Astrocyte (in vitro differentiated cells and primary cell): ENCODE measurements at regions not wholly inside any gene's neighbourhood (a gene's known extent, or its start where the extent isn't known, plus 50 kb on each side); places are given as distances from the start of the nearest gene placed in this dataset.

Experiments
- DNase-seq: peaks from one replicate; pipeline ENCODE4 v3.0.0-alpha.2; 2010; ENCODE audit warnings: low read depth
- FAIRE-seq: peaks from 2 replicates; lab custom pipeline; 2011; peaks lifted over from hg19 to GRCh38; lab: Jason Lieb, UNC
- H2AFZ ChIP-seq: 2 replicates; pipeline ENCODE4 v1.6.0; 2012; ENCODE audit warnings: low read depth, low read length, inconsistent platforms
- H3K27ac ChIP-seq: 2 replicates; pipeline ENCODE4 v1.5.1; 2011; ENCODE audit warnings: low read depth, low read length, inconsistent platforms
- H3K27me3 ChIP-seq: 2 replicates; pipeline ENCODE4 v1.6.0; 2011; ENCODE audit warnings: low read length, inconsistent platforms; ENCODE audit not compliant: insufficient read depth
- H3K36me3 ChIP-seq: 2 replicates; pipeline ENCODE4 v1.5.1; 2011; ENCODE audit warnings: low read length, inconsistent platforms; ENCODE audit not compliant: insufficient read depth
- H3K4me1 ChIP-seq: 2 replicates; pipeline ENCODE4 v1.5.1; 2011; ENCODE audit warnings: low read length, inconsistent platforms; ENCODE audit not compliant: insufficient read depth
- H3K4me2 ChIP-seq: 2 replicates; pipeline ENCODE4 v1.6.0; 2012; ENCODE audit warnings: low read length, inconsistent platforms
- H3K4me3 ChIP-seq: 2 replicates; pipeline ENCODE4 v1.5.1; 2011; ENCODE audit warnings: low read depth, mild to moderate bottlenecking, low read length, inconsistent platforms; ENCODE audit not compliant: insufficient read depth
- H3K79me2 ChIP-seq: 2 replicates; pipeline ENCODE4 v1.6.0; 2012; ENCODE audit warnings: mild to moderate bottlenecking, low read length, inconsistent platforms; ENCODE audit not compliant: insufficient read depth
- H3K9ac ChIP-seq: 2 replicates; pipeline ENCODE4 v1.6.0; 2012; ENCODE audit warnings: mild to moderate bottlenecking, low read length, inconsistent platforms
- H3K9me3 ChIP-seq: 2 replicates; pipeline ENCODE4 v1.5.1; 2012; ENCODE audit warnings: low read depth, mild to moderate bottlenecking, low read length, inconsistent platforms; ENCODE audit not compliant: insufficient read depth
- H4K20me1 ChIP-seq: 2 replicates; pipeline ENCODE4 v1.6.0; 2012; ENCODE audit warnings: low read length, inconsistent platforms; ENCODE audit not compliant: insufficient read depth
- H3K27ac Mint-ChIP-seq: one replicate; pipeline ENCODE4 v1.8.0; 2021; ENCODE audit warnings: mild to moderate bottlenecking, mixed read lengths; ENCODE audit not compliant: unreplicated experiment
- H3K27me3 Mint-ChIP-seq: one replicate; pipeline ENCODE4 v1.8.0; 2021; ENCODE audit warnings: low read depth, mixed read lengths; ENCODE audit not compliant: unreplicated experiment
- H3K36me3 Mint-ChIP-seq: one replicate; pipeline ENCODE4 v1.8.0; 2021; ENCODE audit warnings: low read depth, mixed read lengths; ENCODE audit not compliant: unreplicated experiment
- H3K4me1 Mint-ChIP-seq: one replicate; pipeline ENCODE4 v1.8.0; 2021; ENCODE audit warnings: low read depth, mixed read lengths; ENCODE audit not compliant: unreplicated experiment
- H3K4me3 Mint-ChIP-seq: one replicate; pipeline ENCODE4 v1.8.0; 2021; ENCODE audit warnings: mild to moderate bottlenecking, moderate library complexity, mixed read lengths; ENCODE audit not compliant: unreplicated experiment
- H3K9me3 Mint-ChIP-seq: one replicate; pipeline ENCODE4 v1.8.0; 2021; ENCODE audit warnings: mild to moderate bottlenecking, mixed read lengths; ENCODE audit not compliant: unreplicated experiment
- EZH2 ChIP-seq: IDR thresholded peaks from 2 replicates; pipeline ENCODE4 v1.6.1; 2012; ENCODE audit warnings: mild to moderate bottlenecking, low read length, inconsistent platforms; ENCODE audit not compliant: insufficient read depth
- TF ChIP-seq, protein P1 (sequence below): IDR thresholded peaks from 2 replicates; pipeline ENCODE4 v1.5.1; 2011; ENCODE audit warnings: low read depth, mild to moderate bottlenecking, inconsistent platforms, low read length, moderate library complexity; ENCODE audit not compliant: insufficient read depth

- no peak overlapping the region for H3K4me3 Mint-ChIP-seq
- Histone ChIP-seq H3K4me1 (no peaks in the 10 kb centered on the region), H3K27ac (no peak overlapping the region), H3K36me3 (no peaks in the 10 kb centered on the region), H3K9ac (no peak overlapping the region), H3K79me2 (no peaks in the 10 kb centered on the region), H3K9me3 (no peaks in the 10 kb centered on the region), H4K20me1 (no peaks in the 10 kb centered on the region), H2AFZ (no peak overlapping the region), H3K4me2 (no peak overlapping the region), H3K27me3 (no peaks in the 10 kb centered on the region), H3K4me3 (no peak overlapping the region)
- H3K9me3 Mint-ChIP-seq: peaks cover 6% of the 10 kb centered on the region
- no peaks in the 10 kb centered on the region for H3K4me1 Mint-ChIP-seq
- TF ChIP-seq, protein P1, sequence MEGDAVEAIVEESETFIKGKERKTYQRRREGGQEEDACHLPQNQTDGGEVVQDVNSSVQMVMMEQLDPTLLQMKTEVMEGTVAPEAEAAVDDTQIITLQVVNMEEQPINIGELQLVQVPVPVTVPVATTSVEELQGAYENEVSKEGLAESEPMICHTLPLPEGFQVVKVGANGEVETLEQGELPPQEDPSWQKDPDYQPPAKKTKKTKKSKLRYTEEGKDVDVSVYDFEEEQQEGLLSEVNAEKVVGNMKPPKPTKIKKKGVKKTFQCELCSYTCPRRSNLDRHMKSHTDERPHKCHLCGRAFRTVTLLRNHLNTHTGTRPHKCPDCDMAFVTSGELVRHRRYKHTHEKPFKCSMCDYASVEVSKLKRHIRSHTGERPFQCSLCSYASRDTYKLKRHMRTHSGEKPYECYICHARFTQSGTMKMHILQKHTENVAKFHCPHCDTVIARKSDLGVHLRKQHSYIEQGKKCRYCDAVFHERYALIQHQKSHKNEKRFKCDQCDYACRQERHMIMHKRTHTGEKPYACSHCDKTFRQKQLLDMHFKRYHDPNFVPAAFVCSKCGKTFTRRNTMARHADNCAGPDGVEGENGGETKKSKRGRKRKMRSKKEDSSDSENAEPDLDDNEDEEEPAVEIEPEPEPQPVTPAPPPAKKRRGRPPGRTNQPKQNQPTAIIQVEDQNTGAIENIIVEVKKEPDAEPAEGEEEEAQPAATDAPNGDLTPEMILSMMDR: no peak
- TF ChIP-seq EZH2: no peak
- no peak overlapping the region for H3K27ac Mint-ChIP-seq
- no peaks in the 10 kb centered on the region for H3K27me3 Mint-ChIP-seq
- DNase-seq (no peak), FAIRE-seq (no peak)
- peaks cover 2% of the 10 kb centered on the region for H3K36me3 Mint-ChIP-seq
These were observed 477.9 kb upstream of the NECTIN3 start for GRCh38 chr3:110593749-110594148.

DNA sequence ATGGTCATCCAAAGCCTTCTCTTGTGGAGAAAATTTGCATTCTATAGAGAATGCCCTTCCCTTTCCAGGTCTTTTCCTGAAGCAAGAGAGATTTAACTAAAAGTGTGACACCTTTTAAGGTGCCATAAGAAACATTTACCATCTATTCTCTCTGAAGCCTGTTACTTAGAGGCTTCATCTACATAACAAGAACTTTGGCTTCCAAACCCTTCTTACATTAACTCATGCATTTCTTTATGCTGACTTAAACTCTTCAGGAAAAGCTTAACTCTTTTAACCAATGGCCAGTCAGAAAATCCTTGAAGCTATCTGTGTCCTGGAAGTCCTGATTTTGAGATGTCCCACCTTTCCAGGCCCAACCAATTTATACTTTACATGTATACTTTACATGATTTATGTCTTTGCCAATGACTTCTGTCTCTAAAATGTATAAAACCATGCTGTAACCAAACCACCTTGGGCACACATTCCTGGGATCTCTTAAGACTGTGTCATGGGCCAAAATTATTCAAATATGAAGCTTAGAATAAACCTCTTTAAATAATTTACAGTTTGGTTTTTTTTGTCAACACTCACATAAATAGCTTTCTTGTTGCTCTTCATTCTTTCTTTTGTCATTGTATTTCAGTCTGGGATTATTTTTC lies 472.6 kb upstream of the NECTIN3 start:
- Histone ChIP-seq H3K36me3 (no peaks in the 10 kb centered on the region), H3K27me3 (no peaks in the 10 kb centered on the region), H3K4me1 (no peaks in the 10 kb centered on the region), H3K79me2 (no peaks in the 10 kb centered on the region), H3K9me3 (no peaks in the 10 kb centered on the region), H3K4me2 (no peak overlapping the region), H2AFZ (no peak overlapping the region), H4K20me1 (no peaks in the 10 kb centered on the region), H3K27ac (no peak overlapping the region), H3K4me3 (no peak overlapping the region), H3K9ac (no peak overlapping the region)
- no peaks in the 10 kb centered on the region for H3K27me3 Mint-ChIP-seq
- TF ChIP-seq, protein P1: no peak
- no peak for TF ChIP-seq EZH2
- H3K36me3 Mint-ChIP-seq: peaks cover 2% of the 10 kb centered on the region
- FAIRE-seq (no peak), DNase-seq (peak; percentile 65)
- no peak overlapping the region for H3K27ac Mint-ChIP-seq
- H3K4me1 Mint-ChIP-seq: peaks cover 7% of the 10 kb centered on the region
- H3K9me3 Mint-ChIP-seq: peaks cover 6% of the 10 kb centered on the region
- no peak overlapping the region for H3K4me3 Mint-ChIP-seq

DNA sequence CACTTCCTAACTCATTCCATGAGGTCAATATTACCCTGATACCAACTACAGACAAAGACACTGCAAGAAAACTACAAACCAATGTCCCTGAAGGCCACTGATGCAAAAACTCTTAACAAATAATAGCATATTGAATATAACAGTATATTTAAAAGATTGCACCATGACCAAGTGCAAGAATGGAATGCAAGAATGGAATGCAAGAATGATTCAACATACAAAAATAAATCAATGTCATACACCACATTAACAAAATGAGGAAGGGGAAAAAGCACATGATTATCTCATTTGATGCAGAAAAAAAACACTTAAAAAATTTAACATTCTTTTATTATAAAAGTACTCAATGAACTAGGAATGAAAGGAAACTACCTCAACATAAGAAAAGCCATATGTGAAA lies 463.1 kb upstream of the NECTIN3 start:
- H3K79me2 ChIP-seq: no peaks in the 10 kb centered on the region
- H3K4me3 Mint-ChIP-seq: no peak overlapping the region
- DNase-seq (peak; percentile 56), FAIRE-seq (no peak)
- H3K36me3 Mint-ChIP-seq: no peaks in the 10 kb centered on the region
- no peak overlapping the region for H3K27ac Mint-ChIP-seq
- no peaks in the 10 kb centered on the region for H3K36me3 ChIP-seq
- H3K9ac ChIP-seq: no peak overlapping the region
- H3K4me1 ChIP-seq: peaks cover 3% of the 10 kb centered on the region
- no peak overlapping the region for H3K4me2 ChIP-seq
- no peaks in the 10 kb centered on the region for H3K9me3 ChIP-seq
- TF ChIP-seq EZH2: no peak
- TF ChIP-seq, protein P1: no peak
- H3K4me3 ChIP-seq: no peak overlapping the region
- H3K27ac ChIP-seq: no peak overlapping the region
- no peaks in the 10 kb centered on the region for H3K9me3 Mint-ChIP-seq
- no peaks in the 10 kb centered on the region for H3K27me3 Mint-ChIP-seq
- H4K20me1 ChIP-seq: no peaks in the 10 kb centered on the region
- no peak overlapping the region for H2AFZ ChIP-seq
- no peaks in the 10 kb centered on the region for H3K27me3 ChIP-seq
- H3K4me1 Mint-ChIP-seq: no peaks in the 10 kb centered on the region
